ENCODE measurements at regions not wholly inside any gene's neighbourhood (a gene's known extent, or its start where the extent isn't known, plus 50 kb on each side); places are given as distances from the start of the nearest gene placed in this dataset.
A peak's percentile ranks its signal among the peaks of the same experiment; 100 is the strongest.

DNA sequence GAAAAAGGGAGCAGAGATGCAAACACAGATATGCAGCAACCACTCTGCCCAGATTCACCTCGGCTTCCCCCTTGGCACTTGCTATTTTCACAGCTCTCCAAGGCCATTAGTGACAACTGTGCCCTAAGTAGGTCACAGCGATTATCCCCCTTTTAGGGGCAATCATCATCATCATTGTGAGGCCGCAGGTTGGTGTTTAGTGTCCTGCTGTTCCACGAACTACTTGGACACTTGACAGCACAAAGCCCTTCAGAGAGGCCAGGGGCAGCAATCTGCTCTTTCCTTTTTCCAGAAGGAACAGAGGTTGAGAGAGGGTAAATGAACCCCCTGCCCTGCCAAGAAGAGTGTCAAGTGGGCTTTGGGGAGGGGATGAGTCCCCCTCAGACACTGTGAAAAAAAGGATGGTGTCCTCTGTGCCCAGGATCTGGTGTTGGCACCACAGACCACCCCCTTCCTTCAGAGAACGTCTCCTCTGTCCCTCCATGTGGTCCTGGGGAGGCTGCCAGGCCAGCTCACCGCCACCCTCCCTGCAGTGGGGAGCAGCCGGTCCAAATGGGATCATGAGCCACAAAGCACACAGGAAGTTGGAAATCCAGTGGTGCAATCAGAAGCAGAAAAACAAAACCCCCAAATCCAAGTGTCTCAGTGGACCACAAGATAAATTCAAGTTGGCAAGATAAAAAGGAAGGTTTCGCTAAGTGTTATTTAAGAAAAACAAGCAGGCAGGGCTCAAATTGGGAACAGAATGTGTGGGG lies 78.4 kb upstream of the MED9 start:
- H3K4me1 ChIP-seq: peaks cover 18% of the 10 kb centered on the region
- TF ChIP-seq CTCF (IDR thresholded peaks at IDR 0.05): no peak
- peak; percentile 39 to 49 for ATAC-seq
- no peak for DNase-seq
- H3K27ac ChIP-seq: peak overlapping the region; percentile 39
- intact Hi-C loops (cut with DNase I): no loop called here
- no peaks in the 10 kb centered on the region for H3K27me3 ChIP-seq (ENCODE audit: low read depth)
- H3K4me3 ChIP-seq: no peak overlapping the region
- no peaks in the 10 kb centered on the region for H3K9me3 ChIP-seq
- H3K36me3 ChIP-seq: no peaks in the 10 kb centered on the region

- H3K27ac ChIP-seq: peak overlapping the region; percentile 64
- TF ChIP-seq CTCF (IDR thresholded peaks at IDR 0.05): no peak
Measured at GRCh38 chr17:17398943-17399926, 77.6 kb upstream of the MED9 start.

DNA sequence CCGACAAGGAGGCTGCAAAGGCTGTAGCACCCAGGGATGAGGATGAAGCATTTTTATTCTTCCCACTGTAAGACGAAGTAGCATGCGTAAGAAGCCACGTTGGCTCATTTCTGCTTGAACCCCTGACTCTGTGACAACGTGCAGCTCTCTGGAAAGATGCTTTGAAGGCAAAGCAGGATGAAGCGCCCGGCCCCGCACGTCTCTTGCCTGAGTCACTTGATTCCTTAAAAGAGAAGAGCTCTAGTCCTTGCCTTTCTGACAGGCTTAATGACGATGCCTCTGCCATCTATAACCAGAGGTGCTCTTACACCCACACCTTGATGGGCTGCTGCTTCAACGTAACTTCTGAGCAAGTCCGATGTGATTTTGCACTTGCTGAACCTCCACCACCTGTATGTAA lies 76.7 kb upstream of the MED9 start:
- intact Hi-C loops (cut with DNase I): no loop called here
- no peaks in the 10 kb centered on the region for H3K9me3 ChIP-seq
- TF ChIP-seq CTCF (IDR thresholded peaks at IDR 0.05): no peak
- H3K27me3 ChIP-seq (ENCODE audit: low read depth): no peaks in the 10 kb centered on the region
- no peak overlapping the region for H3K4me3 ChIP-seq
- H3K36me3 ChIP-seq: no peaks in the 10 kb centered on the region
- ATAC-seq (no peak), DNase-seq (no peak)
- H3K27ac ChIP-seq: no peak overlapping the region
- H3K4me1 ChIP-seq: peaks cover 28% of the 10 kb centered on the region

More at GRCh38 chr17:17398943-17399926, 77.6 kb upstream of the MED9 start:
- Histone ChIP-seq H3K9me3 (no peaks in the 10 kb centered on the region), H3K27me3 (ENCODE audit: low read depth) (no peaks in the 10 kb centered on the region), H3K4me1 (peaks cover 27% of the 10 kb centered on the region), H3K4me3 (no peak overlapping the region), H3K36me3 (no peaks in the 10 kb centered on the region)
- ATAC-seq: peak in 1 of 2 donors; percentile 44
- no peak for DNase-seq
- intact Hi-C loops (cut with DNase I): no loop called here

GRCh38 chr17:17400566-17401184 lies 76.1 kb upstream of the MED9 start:
- no peak for TF ChIP-seq CTCF (IDR thresholded peaks at IDR 0.05)
- Histone ChIP-seq H3K4me3 (no peak overlapping the region), H3K27ac (no peak overlapping the region), H3K4me1 (peaks cover 28% of the 10 kb centered on the region), H3K9me3 (no peaks in the 10 kb centered on the region), H3K27me3 (ENCODE audit: low read depth) (no peaks in the 10 kb centered on the region), H3K36me3 (no peaks in the 10 kb centered on the region)
- intact Hi-C loops (cut with DNase I): no loop called here
- ATAC-seq (no peak), DNase-seq (no peak)

DNA sequence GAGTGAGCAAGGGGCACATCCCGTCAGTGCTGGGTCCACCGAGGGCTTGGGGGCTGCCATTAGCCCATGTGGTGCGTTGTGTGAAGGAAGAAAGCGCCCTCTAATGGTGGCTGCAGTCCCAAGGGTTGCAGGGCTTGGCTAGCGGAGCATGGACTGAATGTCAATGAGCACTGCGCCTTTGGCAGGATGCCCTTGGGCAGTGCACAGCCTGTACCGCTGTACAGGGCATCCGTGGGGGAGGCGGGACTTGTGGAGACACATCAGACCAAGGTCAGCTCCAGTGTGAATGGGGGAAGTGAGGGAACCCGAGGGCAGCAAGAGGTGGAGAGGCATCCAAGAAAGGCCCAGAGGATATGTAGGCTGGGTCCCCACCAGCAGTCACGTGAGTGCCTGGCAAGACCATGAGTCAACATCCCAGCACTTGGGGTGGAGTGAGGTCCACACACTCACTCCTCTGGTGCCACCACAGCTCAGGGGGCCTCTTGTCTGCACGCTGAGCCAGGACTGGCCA lies 75.5 kb upstream of the MED9 start:
- no peaks in the 10 kb centered on the region for H3K9me3 ChIP-seq
- H3K27me3 ChIP-seq (ENCODE audit: low read depth): no peaks in the 10 kb centered on the region
- intact Hi-C loops (cut with DNase I): no loop called here
- DNase-seq: no peak
- peaks cover 28% of the 10 kb centered on the region for H3K4me1 ChIP-seq
- no peak overlapping the region for H3K4me3 ChIP-seq
- peak in 1 of 2 donors; percentile 29 for ATAC-seq
- H3K27ac ChIP-seq: no peak overlapping the region
- no peaks in the 10 kb centered on the region for H3K36me3 ChIP-seq
- TF ChIP-seq CTCF (IDR thresholded peaks at IDR 0.05): peak; percentile 18

Measured in lower lobe of right lung (tissue), 2 donors.